WTC11 (cell line): ENCODE measurements at regions not wholly inside any gene's neighbourhood (a gene's known extent, or its start where the extent isn't known, plus 50 kb on each side); places are given as distances from the start of the nearest gene placed in this dataset.

Source experiments
- CDX4 ChIP-seq: fragments of 250-450 bp; sonication (Bioruptor Pico); IDR thresholded peaks from 2 replicates; pipeline ENCODE4 v1.9.0; 2021; ENCODE audit warnings: moderate library complexity, mild to moderate bottlenecking, inconsistent platforms, borderline replicate concordance
- CREM ChIP-seq: sonication (generic); formaldehyde crosslinking; IDR thresholded peaks from 2 replicates; pipeline ENCODE4 v1.8.1; 2022; ENCODE audit warnings: mild to moderate bottlenecking, missing genetic modification reagents, moderate library complexity
- CTCF ChIP-seq: fragments of 200-600 bp; IDR thresholded peaks from 2 replicates; pipeline ENCODE4 v1.8.0; 2022; ENCODE audit warnings: antibody characterized with exemption
- FOXK1 ChIP-seq: sonication (generic); formaldehyde crosslinking; IDR thresholded peaks from 2 replicates; pipeline ENCODE4 v1.8.0; 2022; ENCODE audit warnings: mild to moderate bottlenecking, moderate library complexity, missing genetic modification reagents
- IRF1 ChIP-seq: sonication (generic); formaldehyde crosslinking; IDR thresholded peaks from 2 replicates; pipeline ENCODE4 v1.8.0; 2023; ENCODE audit warnings: missing genetic modification reagents
- KAT7 ChIP-seq: sonication (generic); formaldehyde crosslinking; IDR thresholded peaks from 2 replicates; pipeline ENCODE4 v1.8.1; 2023; ENCODE audit warnings: missing genetic modification reagents, mild to moderate bottlenecking, borderline replicate concordance
- NFE2L1 ChIP-seq: sonication (generic); formaldehyde crosslinking; IDR thresholded peaks from 2 replicates; pipeline ENCODE4 v1.8.1; 2023; ENCODE audit warnings: missing genetic modification reagents
- PRDM15 ChIP-seq: sonication (generic); formaldehyde crosslinking; IDR thresholded peaks from 2 replicates; pipeline ENCODE4 v1.8.0; 2022; ENCODE audit warnings: missing genetic modification reagents
- PREB ChIP-seq: sonication (generic); formaldehyde crosslinking; IDR thresholded peaks from 2 replicates; pipeline ENCODE4 v1.8.1; 2022; ENCODE audit warnings: mild to moderate bottlenecking, missing genetic modification reagents, moderate library complexity, borderline replicate concordance
- RELA ChIP-seq: sonication (generic); formaldehyde crosslinking; IDR thresholded peaks from 2 replicates; pipeline ENCODE4 v1.8.1; 2022; ENCODE audit warnings: missing genetic modification reagents, mild to moderate bottlenecking, borderline replicate concordance
- TP53 ChIP-seq: sonication (generic); formaldehyde crosslinking; IDR thresholded peaks from 2 replicates; pipeline ENCODE4 v1.8.1; 2023; ENCODE audit warnings: mild to moderate bottlenecking, missing genetic modification reagents
- ZNF281 ChIP-seq: sonication (generic); formaldehyde crosslinking; IDR thresholded peaks from 2 replicates; pipeline ENCODE4 v1.8.0; 2023; ENCODE audit warnings: mild to moderate bottlenecking, missing genetic modification reagents

GRCh38 chr4:14043203-14043602, 415.7 kb upstream of the BOD1L1 start:
- no peak for TF ChIP-seq ZNF281 (CRISPR knock-in tag)
- TF ChIP-seq CTCF, result no peak
- no peak for TF ChIP-seq FOXK1 (CRISPR knock-in tag)
- no peak for TF ChIP-seq TP53
- TF ChIP-seq NFE2L1 (CRISPR knock-in tag), result no peak
- no peak for TF ChIP-seq CREM (CRISPR knock-in tag)
- no peak for TF ChIP-seq CDX4 (CRISPR knock-in tag)
- TF ChIP-seq PREB (CRISPR knock-in tag), result no peak
- TF ChIP-seq PRDM15 (CRISPR knock-in tag), result no peak
- TF ChIP-seq IRF1 (CRISPR knock-in tag), result no peak
- TF ChIP-seq KAT7 (CRISPR knock-in tag), result no peak
- TF ChIP-seq RELA (CRISPR knock-in tag), result no peak
